ENCODE measurements at regions not wholly inside any gene's neighbourhood (a gene's known extent, or its start where the extent isn't known, plus 50 kb on each side); places are given as distances from the start of the nearest gene placed in this dataset.

DNA sequence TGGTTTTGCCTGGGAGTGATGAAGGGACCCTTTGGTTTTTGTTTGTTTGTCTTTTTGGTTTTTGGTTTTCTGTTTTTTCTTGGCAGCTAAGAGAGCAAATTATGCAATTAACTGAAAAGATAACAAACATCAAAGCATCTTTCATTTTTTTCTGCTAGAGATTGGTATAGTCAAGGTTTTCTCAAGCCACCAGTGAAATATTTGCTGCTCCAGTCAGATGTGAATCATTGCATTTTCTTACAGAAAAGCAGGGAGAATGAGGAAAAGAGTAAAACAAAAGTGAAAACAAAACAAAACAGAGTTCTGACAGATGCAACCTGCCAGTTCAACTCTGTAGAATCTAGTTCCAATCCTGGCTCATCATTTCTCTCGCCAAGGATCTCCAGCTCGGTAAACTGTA lies 660.7 kb downstream of the DSC3 start:
- TF ChIP-seq ZNF24 (tag by site-specific recombination; IDR thresholded peaks at IDR 0.05) (no peak), GLI4 (tag by site-specific recombination; IDR thresholded peaks at IDR 0.05) (no peak), ZNF184 (tag by site-specific recombination; IDR thresholded peaks at IDR 0.05) (no peak)
- TF ChIP-seq, protein P1, sequence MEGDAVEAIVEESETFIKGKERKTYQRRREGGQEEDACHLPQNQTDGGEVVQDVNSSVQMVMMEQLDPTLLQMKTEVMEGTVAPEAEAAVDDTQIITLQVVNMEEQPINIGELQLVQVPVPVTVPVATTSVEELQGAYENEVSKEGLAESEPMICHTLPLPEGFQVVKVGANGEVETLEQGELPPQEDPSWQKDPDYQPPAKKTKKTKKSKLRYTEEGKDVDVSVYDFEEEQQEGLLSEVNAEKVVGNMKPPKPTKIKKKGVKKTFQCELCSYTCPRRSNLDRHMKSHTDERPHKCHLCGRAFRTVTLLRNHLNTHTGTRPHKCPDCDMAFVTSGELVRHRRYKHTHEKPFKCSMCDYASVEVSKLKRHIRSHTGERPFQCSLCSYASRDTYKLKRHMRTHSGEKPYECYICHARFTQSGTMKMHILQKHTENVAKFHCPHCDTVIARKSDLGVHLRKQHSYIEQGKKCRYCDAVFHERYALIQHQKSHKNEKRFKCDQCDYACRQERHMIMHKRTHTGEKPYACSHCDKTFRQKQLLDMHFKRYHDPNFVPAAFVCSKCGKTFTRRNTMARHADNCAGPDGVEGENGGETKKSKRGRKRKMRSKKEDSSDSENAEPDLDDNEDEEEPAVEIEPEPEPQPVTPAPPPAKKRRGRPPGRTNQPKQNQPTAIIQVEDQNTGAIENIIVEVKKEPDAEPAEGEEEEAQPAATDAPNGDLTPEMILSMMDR (tag by site-specific recombination; IDR thresholded peaks at IDR 0.05), result no peak
